Endothelial cell of umbilical vein (primary cell): ENCODE measurements at regions not wholly inside any gene's neighbourhood (a gene's known extent, or its start where the extent isn't known, plus 50 kb on each side); places are given as distances from the start of the nearest gene placed in this dataset.

Source experiments
- BruUV-seq: library from RNA; stranded (reverse); fragments of 400-500 nt; replicated peaks from 2 replicates; lab custom pipeline; 2021; lab: Mats Ljungman, UMichigan
- CTCF ChIA-PET: fragments of 300-600, 350-600 bp; sonication (Branson Sonifier 250); formaldehyde crosslinking; loops from one replicate; lab custom pipeline; 2021; ENCODE audit warnings: antibody characterized with exemption, inconsistent platforms; lab: Charles Lee
- POLR2A ChIA-PET: fragments of 300-600, 350-600 bp; sonication (Branson Sonifier 250); formaldehyde crosslinking; loops from one replicate; lab custom pipeline; 2021; ENCODE audit warnings: antibody characterized with exemption, inconsistent platforms; lab: Charles Lee
- DNase-seq: peaks from one replicate; pipeline ENCODE4 v3.0.0-alpha.2; 2011; ENCODE audit warnings: low read depth, low spot score
- FAIRE-seq: peaks from 2 replicates; lab custom pipeline; 2011; peaks lifted over from hg19 to GRCh38; lab: Jason Lieb, UNC
- H2AFZ ChIP-seq: 2 replicates; pipeline ENCODE4 v1.6.0; 2012; ENCODE audit warnings: low read depth, low read length, control low read depth, inconsistent platforms
- H3K27ac ChIP-seq: 2 replicates; pipeline ENCODE4 v1.5.1; 2011; ENCODE audit warnings: low read depth, mild to moderate bottlenecking, control low read depth, low read length, moderate library complexity; ENCODE audit not compliant: insufficient read depth
- H3K27me3 ChIP-seq, 2 experiments: 2 replicates each; pipeline versions ENCODE4 v1.6.0 to v1.6.1; 2011; ENCODE audit warnings: low read length in 2 of 2, mixed read lengths in 1 of 2; ENCODE audit not compliant: control insufficient read depth in 2 of 2, insufficient read depth in 2 of 2
- H3K36me3 ChIP-seq, 2 experiments: 2 replicates in 1 of 2; 3 replicates in 1 of 2; pipeline ENCODE4 v1.5.1; 2011; ENCODE audit warnings: low read length in 2 of 2, mild to moderate bottlenecking in 1 of 2, moderate library complexity in 1 of 2; ENCODE audit not compliant: control insufficient read depth in 2 of 2, insufficient read depth in 2 of 2; ENCODE audit errors: extremely low read depth in 1 of 2
- H3K4me1 ChIP-seq: 3 replicates; pipeline ENCODE4 v1.5.1; 2011; ENCODE audit warnings: mild to moderate bottlenecking, low read length; ENCODE audit not compliant: control insufficient read depth, insufficient read depth; ENCODE audit errors: extremely low read depth
- H3K4me2 ChIP-seq: 2 replicates; pipeline ENCODE4 v1.6.1; 2011; ENCODE audit warnings: low read length, control low read depth, mixed read lengths; ENCODE audit not compliant: insufficient read depth
- H3K4me3 ChIP-seq, 3 experiments: fragments of 200-600 bp in 1 of 3; sonication (generic), shearing (Covaris generic) in 1 of 3; replicated peaks in 1 of 3; 2 replicates each; pipeline ENCODE4 v1.5.1; 2011 to 2016; ENCODE audit warnings: control low read depth in 3 of 3, low read length in 3 of 3, mild to moderate bottlenecking in 2 of 3, inconsistent platforms in 1 of 3, low read depth in 1 of 3, moderate library complexity in 1 of 3; ENCODE audit not compliant: insufficient read depth in 1 of 3
- H3K79me2 ChIP-seq: 2 replicates; pipeline ENCODE4 v1.6.0; 2012; ENCODE audit warnings: low read length, inconsistent platforms; ENCODE audit not compliant: control insufficient read depth, insufficient read depth
- H3K9ac ChIP-seq: replicated peaks from 2 replicates; pipeline ENCODE3; 2011; ENCODE audit warnings: low read length, control low read depth; ENCODE audit not compliant: insufficient read depth; ENCODE audit errors: extremely low read depth
- H3K9me1 ChIP-seq: replicated peaks from 3 replicates; pipeline ENCODE4 v1.6.0; 2011; ENCODE audit warnings: mild to moderate bottlenecking, low read length; ENCODE audit not compliant: control insufficient read depth, insufficient read depth; ENCODE audit errors: extremely low read depth
- H3K9me3 ChIP-seq: replicated peaks from 2 replicates; pipeline ENCODE4 v1.5.1; 2012; ENCODE audit warnings: low read length, inconsistent platforms; ENCODE audit not compliant: control insufficient read depth, insufficient read depth
- H4K20me1 ChIP-seq: replicated peaks from 2 replicates; pipeline ENCODE3; 2011; ENCODE audit warnings: mild to moderate bottlenecking, low read length; ENCODE audit not compliant: control insufficient read depth, insufficient read depth; ENCODE audit errors: extremely low read depth
- CTCF ChIP-seq, 2 donors: IDR thresholded peaks; 1 replicate in 1 of 2; 2 replicates in 1 of 2; pipeline ENCODE4 v1.5.1; 2011; ENCODE audit warnings: low read length in 2 of 2, mild to moderate bottlenecking in 2 of 2, moderate library complexity in 2 of 2, control low read depth in 1 of 2, inconsistent platforms in 1 of 2, low read depth in 1 of 2; ENCODE audit not compliant: insufficient read depth in 1 of 2; ENCODE audit errors: extremely low read depth in 1 of 2
- EZH2 ChIP-seq: IDR thresholded peaks from 2 replicates; pipeline ENCODE4 v1.6.1; 2012; ENCODE audit warnings: borderline replicate concordance, low read depth, mild to moderate bottlenecking, moderate library complexity, low read length, inconsistent platforms; ENCODE audit not compliant: severe bottlenecking
- FOS ChIP-seq: IDR thresholded peaks from 2 replicates; pipeline ENCODE4 v1.6.1; 2011; ENCODE audit warnings: mild to moderate bottlenecking, low read length, moderate library complexity, borderline replicate concordance; ENCODE audit not compliant: insufficient read depth
- GATA2 ChIP-seq: IDR thresholded peaks from 2 replicates; pipeline ENCODE4 v1.7.0; 2011; ENCODE audit warnings: low read depth, mild to moderate bottlenecking, moderate library complexity, mixed read lengths, low read length; ENCODE audit not compliant: insufficient read length, insufficient read depth
- JUN ChIP-seq: IDR thresholded peaks from 2 replicates; pipeline ENCODE4 v1.6.1; 2011; ENCODE audit warnings: borderline replicate concordance, low read depth; ENCODE audit not compliant: insufficient read length, insufficient read depth
- MAX ChIP-seq: IDR thresholded peaks from 2 replicates; pipeline ENCODE4 v1.6.1; 2011; ENCODE audit not compliant: insufficient read depth, insufficient read length
- MYC ChIP-seq: IDR thresholded peaks from one replicate; pipeline ENCODE4 v1.6.1; 2011; ENCODE audit warnings: mild to moderate bottlenecking, low read depth, low read length
- POLR2A ChIP-seq: IDR thresholded peaks from 2 replicates; pipeline ENCODE4 v1.6.1; 2012; ENCODE audit warnings: low read depth, mild to moderate bottlenecking, control low read depth, low read length
- POLR2AphosphoS5 ChIP-seq: IDR thresholded peaks from 2 replicates; pipeline ENCODE4 v1.6.1; 2012; ENCODE audit warnings: low read depth, mild to moderate bottlenecking, control low read depth, low read length, moderate library complexity; ENCODE audit not compliant: insufficient read depth
- dilution Hi-C: fragments of 300-500 bp; cut with MboI; formaldehyde crosslinking; loops from one replicate; pipeline ENCODE4 v1.15.0; 2019; ENCODE audit warnings: low sequenced_read_pairs; ENCODE audit not compliant: extremely low pct_ligation_motif_present
- intact Hi-C: fragments of 100-400 bp; cut with micrococcal nuclease; formaldehyde crosslinking; loops from one replicate; pipeline ENCODE4 v1.10.0; 2022

- Histone ChIP-seq H3K36me3 (no peaks in the 10 kb centered on the region), H3K4me2 (no peak overlapping the region), H3K27ac (no peak overlapping the region), H3K9me1 (no peaks in the 10 kb centered on the region), H3K27me3 (no peaks in the 10 kb centered on the region), H3K9me3 (no peaks in the 10 kb centered on the region), H3K79me2 (no peaks in the 10 kb centered on the region), H3K4me3 (no peak overlapping the region), H4K20me1 (no peaks in the 10 kb centered on the region), H3K9ac (no peak overlapping the region), H2AFZ (no peak overlapping the region), H3K4me1 (no peaks in the 10 kb centered on the region)
- dilution Hi-C loops = no loop called here
- DNase-seq = no peak
- POLR2A ChIA-PET = no interaction called here
- FAIRE-seq = no peak
- intact Hi-C loops = no loop called here
- TF ChIP-seq FOS = no peak
- no peak for TF ChIP-seq POLR2AphosphoS5
- no peak for TF ChIP-seq MAX
- no peak for TF ChIP-seq POLR2A
- TF ChIP-seq CTCF (IDR thresholded peaks at IDR 0.05; ENCODE audit: extremely low read depth in 1 of 2, insufficient read depth in 1 of 2, low read depth in 1 of 2, low read length in 2 of 2) = no peak
- no peak for TF ChIP-seq MYC
- no peak for TF ChIP-seq EZH2
- TF ChIP-seq GATA2 = no peak
- no peak for TF ChIP-seq JUN
- CTCF ChIA-PET = no interaction called here
- BruUV-seq = no TSS peak
These were observed 441.7 kb upstream of the NR3C2 start for GRCh38 chr4:148883891-148884290.
